Testis (tissue), 2 donors: ENCODE measurements at regions not wholly inside any gene's neighbourhood (a gene's known extent, or its start where the extent isn't known, plus 50 kb on each side); places are given as distances from the start of the nearest gene placed in this dataset.

Experiments used
- CTCF ChIP-seq, 3 experiments: fragments of 450-650 bp in 2 of 3; fragments of 200-600 bp in 1 of 3; sonication (generic) in 1 of 3; IDR thresholded peaks; one replicate each; pipeline ENCODE4 v1.5.1; 2016 to 2019; ENCODE audit warnings: antibody characterized with exemption in 3 of 3, mild to moderate bottlenecking in 2 of 3, moderate library complexity in 1 of 3
- POLR2A ChIP-seq: fragments of 450-650 bp; IDR thresholded peaks from one replicate; pipeline ENCODE4 v1.6.1; 2017; ENCODE audit warnings: antibody characterized with exemption, mild to moderate bottlenecking, moderate library complexity

GRCh38 chr18:29753379-29753778, 1289.2 kb downstream of the DSC3 start:
- TF ChIP-seq POLR2A (no peak), CTCF (IDR thresholded peaks at IDR 0.05) (no peak)
